IMR-90 (cell line): ENCODE measurements at regions not wholly inside any gene's neighbourhood (a gene's known extent, or its start where the extent isn't known, plus 50 kb on each side); places are given as distances from the start of the nearest gene placed in this dataset.

Experiments used
- ATAC-seq: fragments of 200-7000 bp; cut with Tn5 transposase; 2 replicates; pipeline ENCODE4 v1.9.1; 2020; ENCODE audit warnings: low read depth, mild to moderate bottlenecking, moderate library complexity
- BruUV-seq: library from RNA; stranded (reverse); fragments of 400-500 nt; replicated peaks from 2 replicates; lab custom pipeline; 2021; lab: Mats Ljungman, UMichigan
- CTCF ChIA-PET: fragments of 300-600 bp; formaldehyde crosslinking; extraction: SDS; loops from one replicate; lab custom pipeline; 2021; ENCODE audit warnings: antibody characterized with exemption; lab: Yijun Ruan, JAX
- POLR2A ChIA-PET: fragments of 300-600 bp; sonication (Branson Sonifier 250); formaldehyde crosslinking; loops from one replicate; lab custom pipeline; 2022; ENCODE audit warnings: antibody characterized with exemption; ENCODE audit not compliant: unreplicated experiment; lab: Charles Lee
- DNase-seq: peaks from one replicate; pipeline ENCODE4 v3.0.0; 2013
- H2AFZ ChIP-seq: replicated peaks from 2 replicates; pipeline ENCODE3; 2013; ENCODE audit warnings: low read length, mild to moderate bottlenecking; ENCODE audit not compliant: poor library complexity
- H2AK5ac ChIP-seq: 2 replicates; pipeline ENCODE4 v1.6.1; 2013; ENCODE audit warnings: low read depth, low read length, inconsistent platforms
- H2AK9ac ChIP-seq: replicated peaks from 2 replicates; pipeline ENCODE3; 2013; ENCODE audit warnings: mild to moderate bottlenecking, low read depth, low read length, moderate library complexity; ENCODE audit not compliant: poor library complexity
- H2BK120ac ChIP-seq: 2 replicates; pipeline ENCODE4 v1.6.1; 2013; ENCODE audit warnings: low read depth, low read length, inconsistent platforms
- H2BK15ac ChIP-seq: 3 replicates; pipeline ENCODE4 v1.6.1; 2013; ENCODE audit warnings: low read depth, low read length, inconsistent platforms
- H2BK20ac ChIP-seq: 2 replicates; pipeline ENCODE4 v1.6.1; 2013; ENCODE audit warnings: low read depth, mild to moderate bottlenecking, inconsistent platforms, low read length, moderate library complexity
- H2BK5ac ChIP-seq: 2 replicates; pipeline ENCODE4 v1.6.1; 2013; ENCODE audit warnings: mild to moderate bottlenecking, low read depth, low read length, inconsistent platforms; ENCODE audit not compliant: poor library complexity, severe bottlenecking
- H3K14ac ChIP-seq: replicated peaks from 2 replicates; pipeline ENCODE4 v1.6.1; 2013; ENCODE audit warnings: low read depth, low read length, inconsistent platforms
- H3K18ac ChIP-seq: 2 replicates; pipeline ENCODE4 v1.6.1; 2013; ENCODE audit warnings: low read depth, low read length, control low read depth
- H3K23ac ChIP-seq: 2 replicates; pipeline ENCODE4 v1.6.1; 2013; ENCODE audit warnings: low read depth, low read length, inconsistent platforms
- H3K27ac ChIP-seq: 2 replicates; pipeline ENCODE4 v1.5.1; 2013; ENCODE audit warnings: mild to moderate bottlenecking, control low read depth, low read length; ENCODE audit not compliant: insufficient read depth
- H3K27me3 ChIP-seq: 2 replicates; pipeline ENCODE4 v1.6.1; 2013; ENCODE audit warnings: low read length; ENCODE audit not compliant: control insufficient read depth, insufficient read depth
- H3K36me3 ChIP-seq: 2 replicates; pipeline ENCODE4 v1.6.1; 2013; ENCODE audit warnings: low read length, mixed read lengths; ENCODE audit not compliant: control insufficient read depth, insufficient read depth
- H3K4ac ChIP-seq: 2 replicates; pipeline ENCODE4 v1.6.1; 2013; ENCODE audit warnings: low read depth, low read length, inconsistent platforms
- H3K4me1 ChIP-seq: 2 replicates; pipeline ENCODE4 v1.6.1; 2013; ENCODE audit warnings: low read length, mixed read lengths; ENCODE audit not compliant: control insufficient read depth, insufficient read depth
- H3K4me2 ChIP-seq: 2 replicates; pipeline ENCODE4 v1.6.1; 2013; ENCODE audit warnings: low read depth, mild to moderate bottlenecking, control low read depth, low read length, moderate library complexity
- H3K4me3 ChIP-seq: 2 replicates; pipeline ENCODE4 v1.5.1; 2013; ENCODE audit warnings: low read depth, mild to moderate bottlenecking, control low read depth, low read length, moderate library complexity; ENCODE audit not compliant: insufficient read depth
- H3K56ac ChIP-seq: 2 replicates; pipeline ENCODE4 v1.6.1; 2013; ENCODE audit warnings: low read length, inconsistent platforms; ENCODE audit not compliant: insufficient read depth; ENCODE audit errors: extremely low read depth
- H3K79me1 ChIP-seq, 2 experiments: 2 replicates each; pipeline ENCODE4 v1.6.1; 2013; ENCODE audit warnings: low read length in 2 of 2, inconsistent platforms in 1 of 2, low read depth in 1 of 2
- H3K9ac ChIP-seq: 2 replicates; pipeline ENCODE4 v1.6.1; 2013; ENCODE audit warnings: low read depth, low read length, control low read depth
- H3K9me1 ChIP-seq: 2 replicates; pipeline ENCODE4 v1.6.1; 2013; ENCODE audit warnings: low read length, inconsistent platforms; ENCODE audit not compliant: insufficient read depth
- H3K9me3 ChIP-seq: 2 replicates; pipeline ENCODE4 v1.6.1; 2013; ENCODE audit warnings: low read length; ENCODE audit not compliant: control insufficient read depth, insufficient read depth
- H4K20me1 ChIP-seq: 2 replicates; pipeline ENCODE4 v1.6.1; 2013; ENCODE audit warnings: low read length, inconsistent platforms; ENCODE audit not compliant: insufficient read depth
- H4K5ac ChIP-seq: 2 replicates; pipeline ENCODE4 v1.6.1; 2013; ENCODE audit warnings: mild to moderate bottlenecking, low read depth, low read length, control low read depth
- H4K8ac ChIP-seq, 2 experiments: 2 replicates each; pipeline ENCODE4 v1.6.1; 2013; ENCODE audit warnings: low read depth in 2 of 2, low read length in 2 of 2, control low read depth in 1 of 2, inconsistent platforms in 1 of 2
- H4K91ac ChIP-seq: 2 replicates; pipeline ENCODE4 v1.6.1; 2013; ENCODE audit warnings: low read depth, low read length, inconsistent platforms; ENCODE audit not compliant: insufficient read depth
- BHLHE40 ChIP-seq: fragments of 150-350 bp; IDR thresholded peaks from 2 replicates; pipeline ENCODE4 v1.6.1; 2016; ENCODE audit warnings: mild to moderate bottlenecking, low read depth, low read length
- CEBPB ChIP-seq: IDR thresholded peaks from 2 replicates; pipeline ENCODE4 v1.6.1; 2012; ENCODE audit warnings: low read depth, low read length, improper control_type of control experiment
- CHD1 ChIP-seq: IDR thresholded peaks from 2 replicates; pipeline ENCODE4 v1.6.1; 2012; ENCODE audit warnings: low read depth, low read length, improper control_type of control experiment
- CTCF ChIP-seq: conservative IDR thresholded peaks from 2 replicates; pipeline ENCODE4 v1.5.1; 2012; ENCODE audit warnings: mild to moderate bottlenecking, low read depth, low read length, improper control_type of control experiment
- ELK1 ChIP-seq: fragments of 150-350 bp; IDR thresholded peaks from 2 replicates; pipeline ENCODE4 v1.6.1; 2016; ENCODE audit warnings: low read depth, mild to moderate bottlenecking, low read length, moderate library complexity, borderline replicate concordance
- FOS ChIP-seq: fragments of 150-350 bp; IDR thresholded peaks from 2 replicates; pipeline ENCODE4 v1.6.1; 2016; ENCODE audit warnings: low read depth, low read length
- MAFK ChIP-seq: IDR thresholded peaks from 2 replicates; pipeline ENCODE4 v1.6.1; 2012; ENCODE audit warnings: low read depth, low read length, improper control_type of control experiment
- MAZ ChIP-seq: IDR thresholded peaks from 2 replicates; pipeline ENCODE4 v1.6.1; 2012; ENCODE audit warnings: low read depth, mild to moderate bottlenecking, low read length, improper control_type of control experiment, moderate library complexity, borderline replicate concordance
- MXI1 ChIP-seq: IDR thresholded peaks from 2 replicates; pipeline ENCODE4 v1.6.1; 2012; ENCODE audit warnings: low read depth, mild to moderate bottlenecking, low read length, moderate library complexity, borderline replicate concordance
- NFE2L2 ChIP-seq: fragments of 150-350 bp; IDR thresholded peaks from 2 replicates; pipeline ENCODE4 v1.6.1; 2016; ENCODE audit warnings: low read depth, mild to moderate bottlenecking, low read length
- POLR2A ChIP-seq: IDR thresholded peaks from 2 replicates; pipeline ENCODE4 v1.6.1; 2012; ENCODE audit warnings: mild to moderate bottlenecking, low read depth, low read length
- RAD21 ChIP-seq: IDR thresholded peaks from 2 replicates; pipeline ENCODE4 v1.6.1; 2012; ENCODE audit warnings: low read length, improper control_type of control experiment
- RCOR1 ChIP-seq: IDR thresholded peaks from 2 replicates; pipeline ENCODE4 v1.6.1; 2012; ENCODE audit warnings: mild to moderate bottlenecking, low read length, improper control_type of control experiment; ENCODE audit not compliant: insufficient replicate concordance
- RFX5 ChIP-seq: IDR thresholded peaks from 2 replicates; pipeline ENCODE4 v1.8.0; 2012; ENCODE audit warnings: low read depth, mild to moderate bottlenecking, low read length, moderate library complexity
- SMC3 ChIP-seq: fragments of 150-350 bp; IDR thresholded peaks from 2 replicates; pipeline ENCODE4 v1.6.1; 2016; ENCODE audit warnings: low read depth, mild to moderate bottlenecking, antibody characterized with exemption, low read length, moderate library complexity
- USF2 ChIP-seq: fragments of 150-350 bp; IDR thresholded peaks from 2 replicates; pipeline ENCODE4 v1.6.1; 2017; ENCODE audit warnings: mild to moderate bottlenecking, antibody characterized with exemption, low read length, low read depth
- WGBS, 2 experiments: methylation state at CpG; one replicate each; pipeline versions ENCODE4 v1.1.5 to v1.1.7; 2013; ENCODE audit warnings: missing lambda C conversion rate in 2 of 2; ENCODE audit not compliant: insufficient read length in 1 of 2; ENCODE audit errors: extremely low coverage in 2 of 2; 5-methylcytosine and 5-hydroxymethylcytosine counted together
- dilution Hi-C: fragments of 300-500 bp; cut with HindIII; formaldehyde crosslinking; loops from one replicate; pipeline ENCODE4 v1.14.3; 2018; ENCODE audit warnings: low sequenced_read_pairs; ENCODE audit not compliant: unreplicated experiment
- in situ Hi-C: fragments of 300-500 bp; cut with MboI; formaldehyde crosslinking; loops from 3 replicates; pipeline ENCODE4 v1.14.3; 2019; ENCODE audit warnings: low sequenced_read_pairs, inconsistent platforms, mixed read lengths
- intact Hi-C: fragments of 100-400 bp; cut with micrococcal nuclease; formaldehyde crosslinking; loops from 2 replicates; pipeline ENCODE4 v1.10.0; 2022

- dilution Hi-C loops = no loop called here
- Histone ChIP-seq H2BK20ac (no peak overlapping the region), H2BK5ac (no peak overlapping the region), H4K8ac (no peak overlapping the region), H2BK120ac (no peak overlapping the region), H3K9me1 (no peaks in the 10 kb centered on the region), H3K4me3 (no peak overlapping the region), H3K56ac (no peak overlapping the region), H2AK5ac (no peak overlapping the region), H3K14ac (no peak overlapping the region), H2BK15ac (no peak overlapping the region), H4K5ac (no peak overlapping the region), H3K79me1 (no peaks in the 10 kb centered on the region), H3K4me2 (no peak overlapping the region), H4K20me1 (no peaks in the 10 kb centered on the region), H3K9ac (no peak overlapping the region), H4K91ac (no peak overlapping the region), H3K27me3 (peaks cover 4% of the 10 kb centered on the region), H3K27ac (no peak overlapping the region), H2AFZ (no peak overlapping the region), H2AK9ac (no peak overlapping the region), H3K9me3 (no peaks in the 10 kb centered on the region), H3K4ac (no peak overlapping the region), H3K36me3 (no peaks in the 10 kb centered on the region), H3K4me1 (no peaks in the 10 kb centered on the region), H3K23ac (no peak overlapping the region), H3K18ac (no peak overlapping the region)
- intact Hi-C loops = no loop called here
- DNase-seq (no peak), ATAC-seq (no peak)
- TF ChIP-seq RFX5 (no peak), BHLHE40 (no peak), MAFK (no peak), ELK1 (no peak), CTCF (no peak), MAZ (no peak), CHD1 (no peak), SMC3 (no peak), USF2 (no peak), CEBPB (no peak), RAD21 (no peak), FOS (no peak), NFE2L2 (no peak), RCOR1 (no peak), POLR2A (no peak), MXI1 (no peak)
- CTCF ChIA-PET = no interaction called here
- BruUV-seq = no TSS peak
- WGBS, 2 experiments = 33% methylated on average over 1 of the region's 10 CpGs; no CpG with 5 or more reads in 1 of the 2 experiments
- POLR2A ChIA-PET = no interaction called here
- in situ Hi-C loops = no loop called here
Measured at GRCh38 chr22:22823131-22823810, 64.3 kb upstream of the IGLL5 start.
